22Rv1 (cell line): ENCODE measurements at regions not wholly inside any gene's neighbourhood (a gene's known extent, or its start where the extent isn't known, plus 50 kb on each side); places are given as distances from the start of the nearest gene placed in this dataset.

Source experiments
- H3K27ac ChIP-seq: fragments of 450-650 bp; 2 replicates; pipeline ENCODE4 v1.5.1; 2017
- ZFX ChIP-seq: fragments of 450-650 bp; IDR thresholded peaks from 2 replicates; pipeline ENCODE4 v1.6.1; 2017; ENCODE audit warnings: antibody characterized with exemption, borderline replicate concordance
- TF ChIP-seq, protein P1 (sequence below): fragments of 450-650 bp; IDR thresholded peaks from 2 replicates; pipeline ENCODE4 v1.5.1; 2017; ENCODE audit warnings: mild to moderate bottlenecking

GRCh38 chr1:42004860-42005259 lies 86.1 kb upstream of the HIVEP3 start:
- no peak overlapping the region for H3K27ac ChIP-seq
- no peak for TF ChIP-seq ZFX

DNA sequence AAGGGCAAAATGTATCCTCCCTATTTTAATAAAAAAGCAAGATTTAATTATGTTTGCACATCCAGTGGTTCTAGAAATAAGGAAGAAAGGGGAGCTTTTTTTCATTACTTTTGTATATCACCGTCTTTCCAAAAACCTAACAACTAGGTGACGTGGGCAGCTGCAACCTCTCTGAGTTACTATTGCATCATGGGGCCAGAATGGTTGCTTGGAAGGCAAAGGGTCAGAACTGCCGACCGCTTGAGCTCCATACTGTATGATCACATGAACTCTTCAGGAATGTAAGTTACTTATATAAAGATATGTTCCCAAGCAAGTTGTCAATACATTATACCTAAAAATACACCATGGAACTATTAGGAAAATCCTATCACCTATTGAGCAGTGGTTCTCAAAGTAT lies 85.6 kb upstream of the HIVEP3 start:
- no peak for TF ChIP-seq ZFX
- TF ChIP-seq, protein P1, sequence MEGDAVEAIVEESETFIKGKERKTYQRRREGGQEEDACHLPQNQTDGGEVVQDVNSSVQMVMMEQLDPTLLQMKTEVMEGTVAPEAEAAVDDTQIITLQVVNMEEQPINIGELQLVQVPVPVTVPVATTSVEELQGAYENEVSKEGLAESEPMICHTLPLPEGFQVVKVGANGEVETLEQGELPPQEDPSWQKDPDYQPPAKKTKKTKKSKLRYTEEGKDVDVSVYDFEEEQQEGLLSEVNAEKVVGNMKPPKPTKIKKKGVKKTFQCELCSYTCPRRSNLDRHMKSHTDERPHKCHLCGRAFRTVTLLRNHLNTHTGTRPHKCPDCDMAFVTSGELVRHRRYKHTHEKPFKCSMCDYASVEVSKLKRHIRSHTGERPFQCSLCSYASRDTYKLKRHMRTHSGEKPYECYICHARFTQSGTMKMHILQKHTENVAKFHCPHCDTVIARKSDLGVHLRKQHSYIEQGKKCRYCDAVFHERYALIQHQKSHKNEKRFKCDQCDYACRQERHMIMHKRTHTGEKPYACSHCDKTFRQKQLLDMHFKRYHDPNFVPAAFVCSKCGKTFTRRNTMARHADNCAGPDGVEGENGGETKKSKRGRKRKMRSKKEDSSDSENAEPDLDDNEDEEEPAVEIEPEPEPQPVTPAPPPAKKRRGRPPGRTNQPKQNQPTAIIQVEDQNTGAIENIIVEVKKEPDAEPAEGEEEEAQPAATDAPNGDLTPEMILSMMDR = no peak
- H3K27ac ChIP-seq = no peak overlapping the region

DNA sequence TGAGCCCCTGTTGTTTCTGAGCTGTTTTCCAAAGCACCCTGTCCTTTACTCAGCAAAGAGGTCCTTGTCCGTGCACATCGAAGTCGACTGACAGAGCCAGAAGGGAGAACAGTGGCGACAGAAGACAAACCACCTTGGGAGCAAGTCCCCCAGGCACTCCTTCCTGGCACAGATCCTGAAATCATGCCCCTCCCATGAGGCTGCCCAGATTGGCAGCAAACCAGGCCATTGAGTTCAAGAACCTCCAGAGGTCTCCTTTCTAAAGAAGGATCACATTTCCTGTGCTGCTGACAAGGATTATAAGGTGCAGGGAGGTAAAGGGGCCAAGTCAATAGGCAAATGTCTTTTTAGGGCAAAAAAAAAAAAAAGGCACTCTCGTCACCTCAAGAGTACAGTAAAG lies 84.7 kb upstream of the HIVEP3 start:
- no peak overlapping the region for H3K27ac ChIP-seq
- TF ChIP-seq, protein P1 = no peak
- TF ChIP-seq ZFX = no peak

DNA sequence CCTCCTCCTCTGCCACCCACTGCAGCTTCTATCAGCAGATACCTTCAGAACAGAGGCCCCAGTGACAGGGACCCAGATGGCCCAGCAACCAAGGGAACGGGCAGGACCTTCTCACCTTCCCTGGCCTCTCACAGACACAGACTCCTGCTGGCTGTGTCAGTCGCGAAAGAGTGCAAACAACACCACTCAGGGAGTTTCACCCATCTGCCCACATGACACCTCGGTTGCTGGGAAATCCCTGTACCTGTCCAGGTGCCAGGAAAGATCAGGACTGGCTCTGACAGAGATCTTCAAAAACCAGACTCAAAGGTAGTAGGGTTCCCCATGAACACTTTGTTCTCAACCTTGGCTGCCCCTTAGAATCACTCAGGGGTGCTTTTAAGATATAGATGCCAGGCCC lies 83.5 kb upstream of the HIVEP3 start:
- no peak for TF ChIP-seq ZFX
- TF ChIP-seq, protein P1 = no peak
- no peak overlapping the region for H3K27ac ChIP-seq

GRCh38 chr1:42000766-42001165 lies 82.0 kb upstream of the HIVEP3 start:
- no peak overlapping the region for H3K27ac ChIP-seq
- TF ChIP-seq, protein P1 = no peak
- no peak for TF ChIP-seq ZFX

GRCh38 chr1:41999884-42000283 lies 81.2 kb upstream of the HIVEP3 start:
- H3K27ac ChIP-seq = no peak overlapping the region
- TF ChIP-seq, protein P1 = no peak
- no peak for TF ChIP-seq ZFX

DNA sequence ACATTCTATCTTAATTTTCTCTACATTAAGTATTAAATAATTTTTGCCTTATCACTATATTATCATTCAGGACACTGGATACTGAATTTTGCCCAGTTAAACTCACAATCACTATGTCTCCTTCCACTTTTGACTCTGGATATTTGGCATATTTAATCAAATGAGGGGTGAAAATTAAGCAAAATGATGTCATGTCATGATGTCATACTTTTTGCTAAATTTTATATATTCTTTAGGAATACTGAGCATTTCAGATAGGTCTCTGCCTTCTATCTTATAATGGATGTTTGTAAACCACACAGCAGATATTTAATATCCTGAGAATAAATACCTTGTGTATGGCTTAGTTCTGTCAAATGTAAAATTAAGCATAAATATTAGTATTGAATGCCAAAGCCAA lies 79.5 kb upstream of the HIVEP3 start:
- TF ChIP-seq, protein P1 = no peak
- no peak for TF ChIP-seq ZFX
- no peak overlapping the region for H3K27ac ChIP-seq

DNA sequence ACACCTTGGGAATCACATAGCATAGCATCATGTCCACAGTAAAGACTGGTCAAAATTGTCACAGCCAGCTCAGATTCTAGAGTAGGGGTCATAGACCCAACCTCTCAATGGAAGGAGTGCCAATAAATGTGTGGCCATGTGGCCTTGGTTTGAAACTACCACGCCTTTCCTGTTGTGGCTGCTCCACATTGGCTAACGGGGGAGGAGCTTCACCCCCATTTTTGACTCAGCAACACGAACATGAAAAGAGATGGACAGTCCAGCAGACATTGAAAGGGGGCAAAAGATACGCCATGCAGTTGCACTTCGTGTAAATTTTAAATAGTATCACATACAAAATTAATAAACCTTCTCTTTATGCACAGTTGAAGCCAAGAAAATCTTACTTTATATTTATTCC lies 78.4 kb upstream of the HIVEP3 start:
- no peak overlapping the region for H3K27ac ChIP-seq
- TF ChIP-seq, protein P1 = no peak
- no peak for TF ChIP-seq ZFX
